ENCODE measurements at regions not wholly inside any gene's neighbourhood (a gene's known extent, or its start where the extent isn't known, plus 50 kb on each side); places are given as distances from the start of the nearest gene placed in this dataset.

DNA sequence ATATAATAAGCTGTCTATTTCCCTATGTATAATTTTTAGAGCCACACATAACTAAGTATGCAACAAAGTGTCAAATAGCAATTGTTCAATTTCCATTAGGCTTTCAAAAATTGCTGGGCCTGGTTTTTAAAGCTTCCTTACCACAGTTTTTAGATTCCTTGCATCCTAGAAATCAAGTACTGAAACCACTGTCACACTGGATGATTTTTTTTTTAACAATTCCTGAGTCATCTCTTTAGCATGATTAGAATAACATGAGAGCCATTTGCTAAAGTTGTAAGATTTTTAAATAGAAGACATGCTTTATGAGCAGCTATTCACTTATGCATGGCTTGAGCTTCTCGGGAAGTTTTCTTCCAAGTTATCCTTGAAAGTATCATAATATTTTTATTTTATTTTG is 319.5 kb upstream of the NXPH2 start:
- Histone ChIP-seq H3K9me1 (replicated peaks; ENCODE audit: control insufficient read depth, extremely low read depth, insufficient read depth, low read length) (no peaks in the 10 kb centered on the region), H4K20me1 (replicated peaks; ENCODE audit: control insufficient read depth, extremely low read depth, insufficient read depth, low read length) (no peaks in the 10 kb centered on the region), H3K9me3 (replicated peaks; ENCODE audit: control insufficient read depth, insufficient read depth, low read length) (no peaks in the 10 kb centered on the region), H3K4me3 (replicated peaks in 1 of 3; ENCODE audit: insufficient read depth in 1 of 3, low read depth in 1 of 3, low read length in 3 of 3) (no peak overlapping the region), H3K9ac (replicated peaks; ENCODE audit: extremely low read depth, insufficient read depth, low read length) (no peak overlapping the region), H3K36me3 (ENCODE audit: control insufficient read depth in 2 of 2, extremely low read depth in 1 of 2, insufficient read depth in 2 of 2, low read length in 2 of 2) (no peaks in the 10 kb centered on the region), H3K79me2 (ENCODE audit: control insufficient read depth, insufficient read depth, low read length) (no peaks in the 10 kb centered on the region), H3K4me1 (ENCODE audit: control insufficient read depth, extremely low read depth, insufficient read depth, low read length) (no peaks in the 10 kb centered on the region), H2AFZ (ENCODE audit: low read depth, low read length) (no peak overlapping the region), H3K27ac (ENCODE audit: insufficient read depth, low read depth, low read length) (no peak overlapping the region), H3K27me3 (ENCODE audit: control insufficient read depth in 2 of 2, insufficient read depth in 2 of 2, low read length in 2 of 2) (no peaks in the 10 kb centered on the region), H3K4me2 (ENCODE audit: insufficient read depth, low read length) (no peak overlapping the region)
- BruUV-seq (replicated peaks) = no TSS peak
- dilution Hi-C loops (cut with MboI; ENCODE audit: extremely low pct_ligation_motif_present, low sequenced_read_pairs) = no loop called here
- ChIA-PET CTCF (no interaction called here), POLR2A (no interaction called here)
- no peak for TF ChIP-seq EZH2 (IDR thresholded peaks at IDR 0.05; ENCODE audit: borderline replicate concordance, low read depth, low read length, severe bottlenecking)
- TF ChIP-seq, protein P1, sequence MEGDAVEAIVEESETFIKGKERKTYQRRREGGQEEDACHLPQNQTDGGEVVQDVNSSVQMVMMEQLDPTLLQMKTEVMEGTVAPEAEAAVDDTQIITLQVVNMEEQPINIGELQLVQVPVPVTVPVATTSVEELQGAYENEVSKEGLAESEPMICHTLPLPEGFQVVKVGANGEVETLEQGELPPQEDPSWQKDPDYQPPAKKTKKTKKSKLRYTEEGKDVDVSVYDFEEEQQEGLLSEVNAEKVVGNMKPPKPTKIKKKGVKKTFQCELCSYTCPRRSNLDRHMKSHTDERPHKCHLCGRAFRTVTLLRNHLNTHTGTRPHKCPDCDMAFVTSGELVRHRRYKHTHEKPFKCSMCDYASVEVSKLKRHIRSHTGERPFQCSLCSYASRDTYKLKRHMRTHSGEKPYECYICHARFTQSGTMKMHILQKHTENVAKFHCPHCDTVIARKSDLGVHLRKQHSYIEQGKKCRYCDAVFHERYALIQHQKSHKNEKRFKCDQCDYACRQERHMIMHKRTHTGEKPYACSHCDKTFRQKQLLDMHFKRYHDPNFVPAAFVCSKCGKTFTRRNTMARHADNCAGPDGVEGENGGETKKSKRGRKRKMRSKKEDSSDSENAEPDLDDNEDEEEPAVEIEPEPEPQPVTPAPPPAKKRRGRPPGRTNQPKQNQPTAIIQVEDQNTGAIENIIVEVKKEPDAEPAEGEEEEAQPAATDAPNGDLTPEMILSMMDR (IDR thresholded peaks at IDR 0.05; ENCODE audit: extremely low read depth in 1 of 2, insufficient read depth in 1 of 2, low read depth in 1 of 2, low read length in 2 of 2) = no peak
- FAIRE-seq (no peak), DNase-seq (ENCODE audit: low read depth, low spot score) (no peak)
- intact Hi-C loops (cut with micrococcal nuclease) = no loop called here

DNA sequence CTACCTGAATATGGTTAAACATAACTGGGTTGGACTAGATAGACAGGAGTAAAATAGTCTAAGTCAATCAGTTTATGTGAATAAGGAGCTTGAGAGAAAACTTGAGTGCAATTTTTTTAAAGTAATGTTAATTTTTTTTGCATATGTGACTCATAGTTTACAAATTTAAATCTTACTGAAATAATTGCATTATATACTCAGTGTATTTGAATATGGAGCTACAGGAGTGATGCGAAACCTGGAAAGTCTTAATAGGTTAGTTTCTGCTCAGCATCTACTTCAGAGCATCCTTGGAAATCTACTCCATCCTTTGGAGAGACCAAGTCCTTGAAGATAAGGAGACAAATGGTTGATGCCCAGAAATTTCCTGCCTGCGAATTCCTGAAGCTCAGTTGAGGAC is 318.8 kb upstream of the NXPH2 start:
- no peaks in the 10 kb centered on the region for H3K79me2 ChIP-seq (ENCODE audit: control insufficient read depth, insufficient read depth, low read length)
- H3K4me3 ChIP-seq (replicated peaks in 1 of 3; ENCODE audit: insufficient read depth in 1 of 3, low read depth in 1 of 3, low read length in 3 of 3) = no peak overlapping the region
- dilution Hi-C loops (cut with MboI; ENCODE audit: extremely low pct_ligation_motif_present, low sequenced_read_pairs) = no loop called here
- no peaks in the 10 kb centered on the region for H3K36me3 ChIP-seq (ENCODE audit: control insufficient read depth in 2 of 2, extremely low read depth in 1 of 2, insufficient read depth in 2 of 2, low read length in 2 of 2)
- H3K4me1 ChIP-seq (ENCODE audit: control insufficient read depth, extremely low read depth, insufficient read depth, low read length) = no peaks in the 10 kb centered on the region
- no peak overlapping the region for H2AFZ ChIP-seq (ENCODE audit: low read depth, low read length)
- CTCF ChIA-PET = no interaction called here
- intact Hi-C loops (cut with micrococcal nuclease) = no loop called here
- no peaks in the 10 kb centered on the region for H3K9me3 ChIP-seq (replicated peaks; ENCODE audit: control insufficient read depth, insufficient read depth, low read length)
- no peak for FAIRE-seq
- TF ChIP-seq, protein P2, sequence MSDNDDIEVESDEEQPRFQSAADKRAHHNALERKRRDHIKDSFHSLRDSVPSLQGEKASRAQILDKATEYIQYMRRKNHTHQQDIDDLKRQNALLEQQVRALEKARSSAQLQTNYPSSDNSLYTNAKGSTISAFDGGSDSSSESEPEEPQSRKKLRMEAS (IDR thresholded peaks at IDR 0.05; ENCODE audit: insufficient read depth, insufficient read length) = no peak
- TF ChIP-seq POLR2AphosphoS5 (IDR thresholded peaks at IDR 0.05; ENCODE audit: insufficient read depth, low read depth, low read length) = no peak
- TF ChIP-seq MYC (IDR thresholded peaks at IDR 0.05; ENCODE audit: low read depth, low read length) = no peak
- no peak for TF ChIP-seq JUN (IDR thresholded peaks at IDR 0.05; ENCODE audit: borderline replicate concordance, insufficient read depth, insufficient read length, low read depth)
- TF ChIP-seq EZH2 (IDR thresholded peaks at IDR 0.05; ENCODE audit: borderline replicate concordance, low read depth, low read length, severe bottlenecking) = no peak
- no peak for TF ChIP-seq FOS (IDR thresholded peaks at IDR 0.05; ENCODE audit: borderline replicate concordance, insufficient read depth, low read length)
- TF ChIP-seq GATA2 (IDR thresholded peaks at IDR 0.05; ENCODE audit: insufficient read depth, insufficient read length, low read depth, low read length) = no peak
- TF ChIP-seq POLR2A (IDR thresholded peaks at IDR 0.05; ENCODE audit: low read depth, low read length) = no peak
- TF ChIP-seq, protein P1 (IDR thresholded peaks at IDR 0.05; ENCODE audit: extremely low read depth in 1 of 2, insufficient read depth in 1 of 2, low read depth in 1 of 2, low read length in 2 of 2) = no peak
- DNase-seq (ENCODE audit: low read depth, low spot score) = no peak
- H3K9me1 ChIP-seq (replicated peaks; ENCODE audit: control insufficient read depth, extremely low read depth, insufficient read depth, low read length) = no peaks in the 10 kb centered on the region
- no peak overlapping the region for H3K4me2 ChIP-seq (ENCODE audit: insufficient read depth, low read length)
- POLR2A ChIA-PET = no interaction called here
- no peaks in the 10 kb centered on the region for H3K27me3 ChIP-seq (ENCODE audit: control insufficient read depth in 2 of 2, insufficient read depth in 2 of 2, low read length in 2 of 2)
- H4K20me1 ChIP-seq (replicated peaks; ENCODE audit: control insufficient read depth, extremely low read depth, insufficient read depth, low read length) = no peaks in the 10 kb centered on the region
- no peak overlapping the region for H3K9ac ChIP-seq (replicated peaks; ENCODE audit: extremely low read depth, insufficient read depth, low read length)
- no peak overlapping the region for H3K27ac ChIP-seq (ENCODE audit: insufficient read depth, low read depth, low read length)
- no TSS peak for BruUV-seq (replicated peaks)
